ENCODE measurements at regions not wholly inside any gene's neighbourhood (a gene's known extent, or its start where the extent isn't known, plus 50 kb on each side); places are given as distances from the start of the nearest gene placed in this dataset.
"Not testable (repeated sequence)": the region's sequence is repeated elsewhere in the genome, so short reads cannot be mapped to it uniquely, and the experiment has no call there.

- no peak for DNase-seq (ENCODE audit: extremely low read depth in 1 of 2, low read depth in 1 of 2)
Observed at GRCh38 chr3:34102288-34102687, 303.9 kb downstream of the PDCD6IP start.

- no peak for DNase-seq (ENCODE audit: extremely low read depth in 1 of 2, low read depth in 1 of 2)
Observed at GRCh38 chr3:34106379-34106778, 307.9 kb downstream of the PDCD6IP start.

- no peak for DNase-seq (ENCODE audit: extremely low read depth in 1 of 2, low read depth in 1 of 2)
Observed at GRCh38 chr3:34106879-34107278, 308.4 kb downstream of the PDCD6IP start.

GRCh38 chr3:34107669-34108068, 309.2 kb downstream of the PDCD6IP start:
- DNase-seq (ENCODE audit: extremely low read depth in 1 of 2, low read depth in 1 of 2): no peak

GRCh38 chr3:34109021-34109420, 310.6 kb downstream of the PDCD6IP start:
- DNase-seq (ENCODE audit: extremely low read depth in 1 of 2, low read depth in 1 of 2): no peak

GRCh38 chr3:34109846-34110245, 311.4 kb downstream of the PDCD6IP start:
- DNase-seq (ENCODE audit: extremely low read depth in 1 of 2, low read depth in 1 of 2): no peak

GRCh38 chr3:34111361-34111760, 312.9 kb downstream of the PDCD6IP start:
- DNase-seq (ENCODE audit: extremely low read depth in 1 of 2, low read depth in 1 of 2): no peak

- DNase-seq (ENCODE audit: extremely low read depth in 1 of 2, low read depth in 1 of 2): not testable (repeated sequence)
Observed at GRCh38 chr3:34112261-34112660, 313.8 kb downstream of the PDCD6IP start.

- DNase-seq (ENCODE audit: extremely low read depth in 1 of 2, low read depth in 1 of 2): no peak
Observed at GRCh38 chr3:34131091-34131490, 332.7 kb downstream of the PDCD6IP start.

- no peak for DNase-seq (ENCODE audit: extremely low read depth in 1 of 2, low read depth in 1 of 2)
Observed at GRCh38 chr3:34132069-34132692, 333.8 kb downstream of the PDCD6IP start.

GRCh38 chr3:34139566-34139965, 341.1 kb downstream of the PDCD6IP start:
- no peak for DNase-seq (ENCODE audit: extremely low read depth in 1 of 2, low read depth in 1 of 2)

- DNase-seq (ENCODE audit: extremely low read depth in 1 of 2, low read depth in 1 of 2): no peak
Observed at GRCh38 chr3:34140616-34141015, 342.2 kb downstream of the PDCD6IP start.

GRCh38 chr3:34141841-34142337, 343.5 kb downstream of the PDCD6IP start:
- DNase-seq (ENCODE audit: extremely low read depth in 1 of 2, low read depth in 1 of 2): no peak

- no peak for DNase-seq (ENCODE audit: extremely low read depth in 1 of 2, low read depth in 1 of 2)
Observed at GRCh38 chr3:34145796-34146195, 347.4 kb downstream of the PDCD6IP start.

- DNase-seq (ENCODE audit: extremely low read depth in 1 of 2, low read depth in 1 of 2): no peak
Observed at GRCh38 chr3:34146596-34146995, 348.2 kb downstream of the PDCD6IP start.

GRCh38 chr3:34150992-34151391, 352.6 kb downstream of the PDCD6IP start:
- DNase-seq (ENCODE audit: extremely low read depth in 1 of 2, low read depth in 1 of 2): no peak

GRCh38 chr3:34152656-34153055, 354.2 kb downstream of the PDCD6IP start:
- no peak for DNase-seq (ENCODE audit: extremely low read depth in 1 of 2, low read depth in 1 of 2)

- no peak for DNase-seq (ENCODE audit: extremely low read depth in 1 of 2, low read depth in 1 of 2)
Observed at GRCh38 chr3:34155108-34155507, 356.7 kb downstream of the PDCD6IP start.

GRCh38 chr3:34155666-34156065, 357.2 kb downstream of the PDCD6IP start:
- no peak for DNase-seq (ENCODE audit: extremely low read depth in 1 of 2, low read depth in 1 of 2)

- no peak for DNase-seq (ENCODE audit: extremely low read depth in 1 of 2, low read depth in 1 of 2)
Observed at GRCh38 chr3:34157491-34157890, 359.1 kb downstream of the PDCD6IP start.

GRCh38 chr3:34159613-34160420, 361.4 kb downstream of the PDCD6IP start:
- no peak for DNase-seq (ENCODE audit: extremely low read depth in 1 of 2, low read depth in 1 of 2)

GRCh38 chr3:34169636-34170035, 371.2 kb downstream of the PDCD6IP start:
- DNase-seq (ENCODE audit: extremely low read depth in 1 of 2, low read depth in 1 of 2): not testable (repeated sequence)
